ENCODE measurements at regions not wholly inside any gene's neighbourhood (a gene's known extent, or its start where the extent isn't known, plus 50 kb on each side); places are given as distances from the start of the nearest gene placed in this dataset.

DNA sequence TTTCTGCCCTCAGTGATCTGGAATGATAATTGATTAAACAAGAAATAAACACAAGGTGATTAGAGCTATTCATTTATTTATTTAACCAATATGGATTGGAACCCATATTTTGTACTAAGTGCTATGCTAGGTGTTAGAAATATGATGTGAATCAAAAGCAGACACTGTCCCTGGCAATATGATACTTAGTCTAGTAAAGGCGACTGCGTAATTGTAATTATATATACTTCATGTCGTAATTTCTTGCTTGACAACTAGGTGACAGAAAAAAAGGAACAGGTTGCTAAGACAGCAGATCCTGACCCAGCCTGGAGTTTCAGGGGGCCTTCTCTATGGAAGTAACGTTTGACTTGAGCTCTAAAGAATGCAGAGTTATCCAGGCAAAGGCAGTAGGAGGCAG lies 236.5 kb upstream of the F9 start:
- DNase-seq (ENCODE audit: low read depth in 2 of 2): no peak

DNA sequence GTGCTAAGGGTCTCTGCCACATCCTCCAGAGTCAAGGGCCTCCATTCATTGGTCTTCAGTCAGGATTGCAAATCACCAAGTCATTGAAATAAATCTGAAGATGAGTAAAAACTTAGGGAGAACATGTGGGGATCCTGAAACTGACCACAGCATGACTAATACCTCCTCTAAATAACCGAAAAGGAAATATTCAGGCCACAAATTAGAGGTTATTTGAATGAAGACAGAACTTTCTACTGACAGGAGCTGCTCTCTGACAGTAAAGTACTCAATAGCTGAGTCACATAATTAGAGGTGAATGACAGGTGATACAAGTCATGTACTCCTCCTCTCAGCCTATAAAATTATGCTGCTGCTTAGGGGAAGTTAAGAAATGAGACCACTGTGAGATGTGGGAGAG lies 240.2 kb upstream of the F9 start:
- DNase-seq (ENCODE audit: low read depth in 2 of 2): no peak

DNA sequence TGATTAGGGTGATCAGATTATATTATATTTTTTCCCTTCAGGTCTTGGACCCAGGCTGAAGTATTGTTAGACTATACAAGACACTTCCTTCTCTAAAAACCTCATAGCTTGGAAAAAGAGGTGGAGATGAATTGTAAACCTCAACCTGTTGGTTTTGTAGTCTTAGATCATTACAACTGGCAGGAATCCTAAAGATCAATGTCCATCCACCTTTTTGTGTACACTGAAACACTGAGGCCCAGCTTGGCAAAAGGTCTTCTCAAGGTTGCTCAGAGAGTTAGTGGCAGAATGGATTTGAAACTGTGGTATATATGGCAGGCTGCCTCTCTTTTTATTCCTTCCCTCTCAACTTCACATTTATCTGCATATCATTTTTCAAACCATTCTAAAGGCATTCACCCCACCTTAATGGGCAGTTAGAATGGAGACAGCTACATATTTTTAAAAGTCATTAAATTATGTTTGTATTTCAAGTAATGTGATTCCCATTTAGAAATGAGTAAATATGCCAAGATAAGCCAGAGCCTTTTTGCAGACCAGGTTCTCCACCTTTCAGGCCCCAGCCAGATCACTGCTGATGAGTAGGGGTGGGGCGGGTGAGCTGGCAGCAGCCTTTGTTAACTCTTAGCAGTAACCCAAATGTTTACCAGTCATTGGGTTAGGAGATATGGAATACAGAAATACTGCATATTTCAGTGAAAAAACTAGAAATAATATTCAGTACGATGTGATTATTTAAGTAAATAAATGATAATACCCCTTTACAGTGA lies 243.2 kb upstream of the F9 start:
- DNase-seq (ENCODE audit: low read depth in 2 of 2): no peak

DNA sequence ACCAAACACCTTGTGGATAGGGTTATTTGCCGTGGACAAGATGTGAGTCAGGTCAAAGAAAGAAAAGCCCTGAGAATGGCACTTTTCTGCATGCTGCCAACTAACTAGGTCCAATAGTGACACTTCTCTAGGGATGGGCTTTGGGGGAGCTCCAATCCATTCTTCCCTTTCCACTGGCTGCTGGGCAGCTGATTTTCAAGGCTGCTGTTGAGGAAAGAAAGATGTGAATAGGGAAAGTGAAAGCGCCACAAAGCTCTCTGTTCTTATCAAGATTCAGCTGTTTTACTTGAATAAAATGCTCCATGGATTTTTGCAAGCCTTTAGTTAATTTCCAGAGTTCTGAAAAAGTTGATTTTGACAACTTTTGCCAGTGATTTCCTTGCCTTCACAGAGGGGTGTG lies 244.2 kb upstream of the F9 start:
- no peak for DNase-seq (ENCODE audit: low read depth in 2 of 2)

DNA sequence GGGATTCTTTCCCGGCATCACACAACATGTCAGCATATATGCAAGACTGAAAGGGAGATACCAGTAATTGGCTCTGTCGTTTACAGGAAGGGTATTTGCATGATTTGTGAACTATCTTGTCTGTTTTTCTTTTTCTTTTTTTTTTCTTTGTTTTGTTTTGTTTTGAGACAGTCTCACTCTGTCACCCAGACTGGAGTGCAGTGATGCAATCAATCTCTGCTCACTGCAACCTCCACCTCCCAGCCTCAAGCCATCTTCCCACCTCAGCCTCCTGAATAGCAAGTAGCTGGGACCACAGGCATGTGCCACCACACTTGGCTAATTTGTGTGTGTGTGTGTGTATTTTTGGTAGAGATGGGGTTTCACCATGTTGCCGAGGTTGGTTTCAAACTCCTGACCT lies 262.7 kb upstream of the F9 start:
- DNase-seq (ENCODE audit: low read depth in 2 of 2): no peak

DNA sequence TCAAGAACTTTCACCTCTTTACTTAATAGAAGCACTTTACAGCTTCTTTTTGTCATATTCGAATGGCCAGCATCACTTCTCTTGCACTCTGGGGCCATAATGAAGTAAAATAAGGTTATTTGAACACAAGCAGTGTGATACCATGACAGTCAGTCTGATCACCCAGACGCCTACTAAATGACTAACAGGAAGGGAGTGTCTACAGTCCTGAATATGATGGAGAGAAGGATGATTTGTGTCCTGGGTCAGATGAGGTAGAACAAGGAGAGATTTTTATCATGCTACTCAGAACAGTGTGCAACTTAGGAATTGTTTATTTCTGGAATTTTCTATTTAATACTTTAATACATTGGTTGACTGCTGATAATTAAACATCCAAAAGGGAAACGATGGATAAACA lies 284.2 kb upstream of the F9 start:
- DNase-seq (ENCODE audit: low read depth in 2 of 2): peak in 1 of 2 donors; percentile 3

DNA sequence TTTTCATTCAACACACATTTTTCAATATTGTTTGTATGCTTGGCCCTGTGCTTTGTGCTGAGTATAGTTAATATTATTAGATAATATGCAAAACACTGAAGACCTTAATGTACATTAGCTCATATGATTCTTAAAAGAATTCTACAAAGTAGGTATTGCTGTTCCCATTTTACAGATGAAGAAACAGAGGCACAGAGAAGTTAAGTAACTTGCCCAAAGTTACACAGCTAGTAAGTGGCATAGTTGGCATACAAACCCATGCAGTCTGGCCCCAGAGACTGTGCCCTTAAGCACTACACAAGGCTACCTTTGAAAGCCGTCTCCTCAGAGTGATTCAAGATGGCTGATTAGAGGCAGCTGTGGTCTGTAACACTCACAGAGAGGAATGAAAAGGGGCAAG lies 293.4 kb upstream of the F9 start:
- DNase-seq (ENCODE audit: low read depth in 2 of 2): no peak

DNA sequence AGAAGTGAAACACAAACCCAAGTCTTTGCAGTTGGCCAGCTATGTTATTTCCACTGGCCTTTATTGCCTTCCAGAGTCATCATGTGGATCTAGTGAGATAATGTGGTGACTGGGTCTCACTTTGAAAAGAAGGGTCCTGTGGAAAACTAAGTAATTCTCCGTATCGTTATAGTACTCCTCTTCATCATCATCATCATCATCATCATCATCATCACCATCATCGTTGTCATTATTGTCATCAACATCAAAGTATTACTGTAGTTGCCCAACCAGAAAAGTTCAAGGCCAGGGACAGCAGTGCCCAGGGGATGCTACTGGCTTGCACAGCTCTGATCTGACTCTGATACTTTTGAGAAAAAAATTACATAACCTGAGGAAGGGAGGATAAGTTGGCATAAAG lies 295.6 kb upstream of the F9 start:
- DNase-seq (ENCODE audit: low read depth in 2 of 2): no peak

DNA sequence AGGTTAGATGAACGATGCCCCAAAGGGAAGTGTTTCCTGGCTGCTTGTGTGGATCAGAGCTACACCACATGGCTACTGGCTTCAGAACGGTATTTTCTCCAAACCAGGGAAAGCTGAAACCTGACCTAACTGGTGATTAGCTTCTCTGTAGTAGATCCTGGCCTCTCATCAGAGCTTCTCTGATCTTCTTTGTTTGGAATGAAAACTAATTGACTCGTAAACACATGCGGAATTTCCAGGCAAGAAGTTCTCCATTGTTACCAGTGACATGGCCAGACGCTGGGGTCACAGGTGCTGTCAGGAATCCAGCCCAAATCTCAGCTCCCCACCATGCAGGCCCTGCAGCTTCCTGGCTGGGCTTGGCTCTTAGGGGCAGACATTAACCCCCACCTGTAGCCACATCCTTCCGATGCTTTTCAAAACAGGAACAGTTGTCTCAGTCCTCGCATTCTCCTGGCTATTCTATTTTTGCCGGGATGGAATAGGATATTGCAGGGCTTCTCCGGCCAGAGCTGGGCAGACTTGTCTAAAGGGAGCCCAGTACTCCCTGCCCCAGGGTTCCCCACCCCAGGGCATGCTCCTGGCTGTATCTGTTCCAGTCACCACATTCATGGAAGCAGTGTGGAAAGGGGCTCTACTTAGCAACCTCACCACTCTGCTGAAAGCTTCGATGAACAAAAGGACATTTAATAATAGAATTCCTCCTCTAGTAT lies 305.4 kb upstream of the F9 start:
- DNase-seq (ENCODE audit: low read depth in 2 of 2): peak; percentile 85 to 93

DNA sequence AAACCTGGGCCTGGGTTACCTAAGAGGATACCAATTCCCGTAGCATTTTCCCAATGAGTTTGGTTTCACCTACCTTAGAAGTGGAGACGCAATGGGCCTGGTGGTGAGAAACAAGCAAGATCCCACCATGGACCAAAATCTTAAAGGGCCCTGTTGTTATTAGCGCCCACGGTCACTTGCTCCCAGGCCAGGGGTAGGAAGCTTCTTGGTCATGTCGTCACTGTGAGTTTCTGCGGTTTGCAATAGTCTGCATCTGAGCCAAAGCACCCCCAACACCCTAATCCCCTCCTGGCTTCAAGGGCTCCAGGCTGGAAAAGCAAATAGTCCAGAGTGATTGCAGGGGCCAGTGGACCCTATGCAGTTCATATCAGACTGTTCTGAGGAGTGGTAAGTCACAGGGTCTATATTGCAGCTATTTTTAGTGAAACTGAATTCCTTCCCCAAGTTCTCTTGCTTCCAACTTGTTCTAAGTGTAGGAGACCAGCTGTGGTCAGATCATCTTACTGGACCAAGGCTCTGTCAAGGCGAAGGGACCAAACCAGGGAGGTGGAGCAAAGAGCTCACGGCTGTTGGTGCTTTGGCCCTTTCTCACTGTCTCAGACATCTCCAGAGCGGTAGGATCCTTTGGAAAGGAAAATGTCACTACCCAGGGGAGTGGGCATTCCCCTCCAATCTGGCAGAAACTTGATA lies 307.9 kb upstream of the F9 start:
- no peak for DNase-seq (ENCODE audit: low read depth in 2 of 2)

- DNase-seq (ENCODE audit: low read depth in 2 of 2): peak in 1 of 2 donors; percentile 52
Observed at GRCh38 chrX:139213241-139213709, 317.3 kb upstream of the F9 start.

- no peak for DNase-seq (ENCODE audit: low read depth in 2 of 2)
Observed at GRCh38 chrX:139211568-139212182, 318.9 kb upstream of the F9 start.

GRCh38 chrX:139209342-139209741 lies 321.2 kb upstream of the F9 start:
- no peak for DNase-seq (ENCODE audit: low read depth in 2 of 2)

DNA sequence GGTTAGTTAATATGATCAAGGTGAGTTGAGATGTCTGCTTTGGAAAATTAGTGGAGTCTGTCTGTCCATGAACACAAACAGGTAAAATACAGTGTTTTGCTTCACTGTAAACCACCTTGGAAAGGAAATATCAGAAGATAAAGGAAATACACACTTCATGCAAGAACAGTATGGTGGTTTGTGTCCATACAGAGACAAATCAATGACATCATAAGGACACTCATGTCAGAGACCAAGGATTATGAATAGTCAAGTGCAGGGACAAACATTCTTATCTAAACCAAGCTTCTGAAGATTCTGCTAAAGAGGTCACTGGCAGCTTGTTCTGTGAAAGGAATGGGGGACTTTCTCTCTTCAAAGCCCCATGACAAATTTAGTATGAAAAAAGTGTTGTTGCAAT lies 322.9 kb upstream of the F9 start:
- no peak for DNase-seq (ENCODE audit: low read depth in 2 of 2)

DNA sequence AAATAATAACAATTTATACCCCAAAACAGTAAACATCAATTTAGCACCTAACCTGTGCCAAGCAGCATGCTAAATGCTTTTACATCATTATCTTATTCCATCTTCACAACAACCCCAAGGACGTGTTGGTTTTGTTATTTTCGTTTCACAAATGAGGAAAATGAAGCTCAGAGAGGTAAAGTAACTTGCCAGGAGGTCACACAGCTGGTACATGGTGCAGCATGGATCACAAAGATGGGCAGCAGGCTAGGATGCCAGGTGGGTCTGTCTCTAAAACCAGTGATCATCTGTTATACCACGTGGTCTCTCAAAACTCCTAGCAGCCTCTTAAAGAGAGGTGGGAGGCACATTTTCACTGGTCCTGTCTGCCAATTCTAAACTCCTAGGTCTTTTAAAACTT lies 323.6 kb upstream of the F9 start:
- no peak for DNase-seq (ENCODE audit: low read depth in 2 of 2)

DNA sequence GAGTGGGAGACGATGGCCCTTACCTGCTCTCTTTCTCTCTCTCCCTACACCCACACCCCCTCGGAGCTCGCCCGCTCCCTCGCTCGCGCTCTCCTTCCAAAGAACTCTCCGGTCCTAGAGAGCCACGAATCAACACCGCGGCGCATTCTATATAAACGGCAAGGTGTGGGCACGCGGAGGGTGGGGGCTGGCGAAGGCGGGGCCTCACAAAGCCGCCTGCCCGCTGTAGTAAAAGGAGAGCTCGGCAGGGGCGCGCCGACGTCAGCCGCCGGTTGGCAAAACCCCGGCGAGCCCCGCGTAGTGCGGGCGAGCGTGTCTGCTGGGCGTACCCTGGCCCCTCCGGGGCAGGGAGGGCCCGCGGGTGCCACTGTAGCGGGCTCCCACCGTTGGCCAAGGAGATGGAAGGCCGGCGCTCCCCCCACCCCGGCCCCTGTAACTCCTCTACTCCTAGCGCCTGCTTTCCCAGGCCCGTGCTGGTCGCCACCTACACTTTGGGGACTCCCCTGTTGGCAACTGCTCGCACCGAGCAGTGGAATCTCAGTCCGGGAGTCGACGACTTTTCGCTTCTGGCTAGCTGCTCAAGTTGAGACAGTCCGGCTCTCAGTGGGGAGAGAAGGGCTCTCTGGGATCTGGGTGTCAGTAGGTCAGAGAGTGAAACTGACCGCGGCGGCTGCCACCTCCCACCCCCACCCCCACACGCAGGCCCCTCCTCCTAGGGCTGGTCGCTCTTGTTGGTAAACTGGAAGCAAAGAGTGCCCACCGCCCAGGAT lies 325.5 kb upstream of the F9 start:
- DNase-seq (ENCODE audit: low read depth in 2 of 2): peak; percentile 64 to 80

- no peak for DNase-seq (ENCODE audit: low read depth in 2 of 2)
Observed at GRCh38 chrX:139204571-139204897, 326.0 kb upstream of the F9 start.

DNA sequence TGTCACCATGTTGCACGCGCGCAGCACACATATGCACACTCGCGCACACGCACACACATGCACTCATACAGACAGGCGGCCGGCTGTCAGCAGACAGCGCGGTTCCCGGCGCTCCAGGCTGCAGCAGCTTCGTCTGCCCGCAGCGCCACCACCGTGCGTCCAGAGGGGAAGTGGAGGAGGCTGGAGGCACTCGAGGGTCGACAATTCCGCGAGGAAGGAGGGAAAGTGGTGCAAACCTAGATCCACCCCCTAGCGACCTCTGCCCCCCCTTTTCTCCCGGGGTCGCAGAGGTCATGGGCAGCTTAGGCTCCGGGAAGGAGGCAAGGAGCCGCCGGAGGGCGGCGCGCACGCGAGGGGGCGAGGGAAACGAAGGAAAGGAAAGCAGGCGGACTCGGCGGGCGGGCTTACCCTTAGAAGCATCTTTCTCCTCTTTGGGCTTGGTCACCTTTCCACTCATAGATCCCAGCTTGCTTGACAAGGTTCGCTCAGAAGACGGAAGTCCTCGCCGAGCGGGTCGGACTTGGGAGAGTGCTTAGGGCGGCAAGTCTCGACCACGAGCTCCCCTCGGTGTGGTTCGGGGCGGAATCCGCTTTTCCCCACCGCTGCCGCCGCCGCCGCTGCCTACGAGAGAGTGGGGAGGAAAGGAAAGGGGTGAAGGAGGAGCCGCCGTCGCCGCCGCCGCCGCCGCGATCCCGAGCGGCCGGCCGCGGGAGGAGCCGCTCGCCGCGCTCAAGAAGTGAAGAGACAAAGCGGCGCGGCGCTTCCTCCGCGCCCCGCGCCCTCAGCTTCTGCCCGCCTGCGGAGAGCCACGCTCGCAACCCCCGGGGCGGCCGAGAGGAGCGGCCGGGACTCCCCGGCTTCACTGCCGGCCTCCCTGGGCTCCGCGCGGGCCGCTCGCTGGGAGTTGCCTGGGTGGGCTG lies 326.6 kb upstream of the F9 start:
- DNase-seq (ENCODE audit: low read depth in 2 of 2): peak in 1 of 2 donors; percentile 46

DNA sequence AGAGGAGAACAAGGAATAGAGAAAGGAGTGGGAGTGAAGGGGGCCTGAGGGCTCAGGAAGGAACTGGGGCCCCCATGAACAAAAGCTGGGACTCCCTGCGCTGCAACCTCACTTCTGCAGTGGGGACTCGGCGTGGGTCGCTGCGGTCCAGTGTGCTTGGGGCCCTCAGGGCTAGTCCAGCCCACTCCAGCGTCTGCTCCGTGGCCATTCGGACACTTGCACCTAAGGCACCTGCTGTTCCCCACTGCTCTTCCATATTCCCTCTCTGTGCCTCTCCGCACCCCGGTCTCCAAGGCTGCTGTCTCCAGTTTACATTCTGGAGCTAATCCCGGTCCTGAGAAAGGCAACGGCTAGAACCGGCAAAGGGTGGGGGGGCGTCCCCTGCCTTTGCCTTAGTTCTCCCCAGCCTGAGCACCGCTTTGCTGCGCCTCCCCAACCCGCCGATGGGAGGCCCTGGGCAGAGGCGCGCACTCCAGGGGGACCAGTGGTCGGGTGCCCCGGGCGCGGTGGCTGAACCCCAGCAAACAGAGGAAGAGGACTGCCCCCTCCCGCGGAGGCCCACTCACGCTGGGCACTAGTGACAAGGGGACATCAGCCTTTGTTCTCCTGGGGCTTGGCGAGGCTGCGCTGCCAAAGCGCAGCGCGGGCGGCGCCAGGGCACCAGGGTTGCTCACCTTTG lies 327.7 kb upstream of the F9 start:
- no peak for DNase-seq (ENCODE audit: low read depth in 2 of 2)

- DNase-seq (ENCODE audit: low read depth in 2 of 2): no peak
Observed at GRCh38 chrX:139201924-139202323, 328.6 kb upstream of the F9 start.
